ENCODE measurements at regions not wholly inside any gene's neighbourhood (a gene's known extent, or its start where the extent isn't known, plus 50 kb on each side); places are given as distances from the start of the nearest gene placed in this dataset.

DNA sequence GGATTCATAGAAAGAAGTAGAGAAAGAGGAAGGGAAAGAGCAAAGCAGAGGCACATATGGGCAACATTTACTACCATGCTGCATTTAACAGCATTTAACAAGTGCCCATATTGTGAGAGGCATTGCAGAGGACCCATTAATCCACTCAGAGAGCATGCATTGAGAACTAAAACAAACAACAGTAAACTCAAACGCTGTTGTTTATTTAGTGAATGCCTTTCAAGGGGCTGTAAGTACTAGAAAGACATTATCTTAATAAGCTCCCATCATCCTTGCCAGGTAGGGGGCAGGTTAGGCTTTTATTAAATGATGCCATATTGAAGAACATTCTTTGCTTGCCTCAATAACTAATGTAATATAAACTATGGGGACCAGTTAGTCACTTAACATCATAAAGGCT, 254.3 kb upstream of the DAB1 start:
- TF ChIP-seq POLR2AphosphoS5 (IDR thresholded peaks at IDR 0.05; ENCODE audit: low read length) (no peak), MTA2 (IDR thresholded peaks at IDR 0.05; ENCODE audit: low read depth) (no peak), POLR2A (IDR thresholded peaks at IDR 0.05; ENCODE audit: low read depth, low read length) (no peak)
- TF ChIP-seq, protein P1, sequence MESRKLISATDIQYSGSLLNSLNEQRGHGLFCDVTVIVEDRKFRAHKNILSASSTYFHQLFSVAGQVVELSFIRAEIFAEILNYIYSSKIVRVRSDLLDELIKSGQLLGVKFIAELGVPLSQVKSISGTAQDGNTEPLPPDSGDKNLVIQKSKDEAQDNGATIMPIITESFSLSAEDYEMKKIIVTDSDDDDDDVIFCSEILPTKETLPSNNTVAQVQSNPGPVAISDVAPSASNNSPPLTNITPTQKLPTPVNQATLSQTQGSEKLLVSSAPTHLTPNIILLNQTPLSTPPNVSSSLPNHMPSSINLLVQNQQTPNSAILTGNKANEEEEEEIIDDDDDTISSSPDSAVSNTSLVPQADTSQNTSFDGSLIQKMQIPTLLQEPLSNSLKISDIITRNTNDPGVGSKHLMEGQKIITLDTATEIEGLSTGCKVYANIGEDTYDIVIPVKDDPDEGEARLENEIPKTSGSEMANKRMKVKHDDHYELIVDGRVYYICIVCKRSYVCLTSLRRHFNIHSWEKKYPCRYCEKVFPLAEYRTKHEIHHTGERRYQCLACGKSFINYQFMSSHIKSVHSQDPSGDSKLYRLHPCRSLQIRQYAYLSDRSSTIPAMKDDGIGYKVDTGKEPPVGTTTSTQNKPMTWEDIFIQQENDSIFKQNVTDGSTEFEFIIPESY (IDR thresholded peaks at IDR 0.05), result no peak
- TF ChIP-seq, protein P2, sequence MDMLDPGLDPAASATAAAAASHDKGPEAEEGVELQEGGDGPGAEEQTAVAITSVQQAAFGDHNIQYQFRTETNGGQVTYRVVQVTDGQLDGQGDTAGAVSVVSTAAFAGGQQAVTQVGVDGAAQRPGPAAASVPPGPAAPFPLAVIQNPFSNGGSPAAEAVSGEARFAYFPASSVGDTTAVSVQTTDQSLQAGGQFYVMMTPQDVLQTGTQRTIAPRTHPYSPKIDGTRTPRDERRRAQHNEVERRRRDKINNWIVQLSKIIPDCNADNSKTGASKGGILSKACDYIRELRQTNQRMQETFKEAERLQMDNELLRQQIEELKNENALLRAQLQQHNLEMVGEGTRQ (IDR thresholded peaks at IDR 0.05; ENCODE audit: borderline replicate concordance, low read depth, low read length), result no peak

Data from GM12878 (cell line).